Neural cell (in vitro differentiated cells): ENCODE measurements at regions not wholly inside any gene's neighbourhood (a gene's known extent, or its start where the extent isn't known, plus 50 kb on each side); places are given as distances from the start of the nearest gene placed in this dataset.

ENCODE experiments used
- EP300 ChIP-seq: fragments of 450-650 bp; conservative IDR thresholded peaks from 2 replicates; pipeline ENCODE4 v1.6.1; 2014; ENCODE audit warnings: antibody characterized with exemption, mild to moderate bottlenecking, moderate library complexity; ENCODE audit not compliant: poor library complexity, severe bottlenecking
- MXI1 ChIP-seq: fragments of 450-650 bp; conservative IDR thresholded peaks from 2 replicates; pipeline ENCODE4 v1.6.1; 2014; ENCODE audit warnings: antibody characterized with exemption, mild to moderate bottlenecking; ENCODE audit not compliant: poor library complexity, severe bottlenecking
- TF ChIP-seq, protein P1 (sequence below): IDR thresholded peaks from 2 replicates; pipeline ENCODE4 v1.6.1; 2012; ENCODE audit warnings: borderline replicate concordance
- TF ChIP-seq, protein P2 (sequence below): fragments of 450-650 bp; IDR thresholded peaks from 2 replicates; pipeline ENCODE4 v1.5.1; 2014; ENCODE audit warnings: antibody characterized with exemption, mild to moderate bottlenecking, moderate library complexity; ENCODE audit not compliant: poor library complexity, severe bottlenecking

DNA sequence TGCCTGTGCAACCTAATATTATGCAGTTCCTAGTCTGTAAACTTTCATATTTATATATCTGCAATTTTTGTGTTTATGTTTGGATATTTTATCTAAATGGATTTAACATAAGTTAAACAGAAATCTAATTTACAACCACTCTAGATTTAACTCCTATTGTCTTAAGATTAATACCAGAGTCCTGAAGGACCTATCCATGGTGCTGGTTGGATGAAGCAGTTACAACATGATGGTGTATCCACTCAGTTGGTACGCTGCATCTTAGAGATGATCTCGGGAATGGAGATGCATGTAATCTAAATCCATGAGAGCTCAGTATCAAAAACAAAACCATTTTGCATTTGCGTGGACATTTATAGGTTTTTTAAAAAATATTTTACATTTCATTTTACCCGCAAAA lies 745.9 kb upstream of the SLC8A1 start:
- TF ChIP-seq, protein P1, sequence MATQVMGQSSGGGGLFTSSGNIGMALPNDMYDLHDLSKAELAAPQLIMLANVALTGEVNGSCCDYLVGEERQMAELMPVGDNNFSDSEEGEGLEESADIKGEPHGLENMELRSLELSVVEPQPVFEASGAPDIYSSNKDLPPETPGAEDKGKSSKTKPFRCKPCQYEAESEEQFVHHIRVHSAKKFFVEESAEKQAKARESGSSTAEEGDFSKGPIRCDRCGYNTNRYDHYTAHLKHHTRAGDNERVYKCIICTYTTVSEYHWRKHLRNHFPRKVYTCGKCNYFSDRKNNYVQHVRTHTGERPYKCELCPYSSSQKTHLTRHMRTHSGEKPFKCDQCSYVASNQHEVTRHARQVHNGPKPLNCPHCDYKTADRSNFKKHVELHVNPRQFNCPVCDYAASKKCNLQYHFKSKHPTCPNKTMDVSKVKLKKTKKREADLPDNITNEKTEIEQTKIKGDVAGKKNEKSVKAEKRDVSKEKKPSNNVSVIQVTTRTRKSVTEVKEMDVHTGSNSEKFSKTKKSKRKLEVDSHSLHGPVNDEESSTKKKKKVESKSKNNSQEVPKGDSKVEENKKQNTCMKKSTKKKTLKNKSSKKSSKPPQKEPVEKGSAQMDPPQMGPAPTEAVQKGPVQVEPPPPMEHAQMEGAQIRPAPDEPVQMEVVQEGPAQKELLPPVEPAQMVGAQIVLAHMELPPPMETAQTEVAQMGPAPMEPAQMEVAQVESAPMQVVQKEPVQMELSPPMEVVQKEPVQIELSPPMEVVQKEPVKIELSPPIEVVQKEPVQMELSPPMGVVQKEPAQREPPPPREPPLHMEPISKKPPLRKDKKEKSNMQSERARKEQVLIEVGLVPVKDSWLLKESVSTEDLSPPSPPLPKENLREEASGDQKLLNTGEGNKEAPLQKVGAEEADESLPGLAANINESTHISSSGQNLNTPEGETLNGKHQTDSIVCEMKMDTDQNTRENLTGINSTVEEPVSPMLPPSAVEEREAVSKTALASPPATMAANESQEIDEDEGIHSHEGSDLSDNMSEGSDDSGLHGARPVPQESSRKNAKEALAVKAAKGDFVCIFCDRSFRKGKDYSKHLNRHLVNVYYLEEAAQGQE: no peak
- TF ChIP-seq, protein P2, sequence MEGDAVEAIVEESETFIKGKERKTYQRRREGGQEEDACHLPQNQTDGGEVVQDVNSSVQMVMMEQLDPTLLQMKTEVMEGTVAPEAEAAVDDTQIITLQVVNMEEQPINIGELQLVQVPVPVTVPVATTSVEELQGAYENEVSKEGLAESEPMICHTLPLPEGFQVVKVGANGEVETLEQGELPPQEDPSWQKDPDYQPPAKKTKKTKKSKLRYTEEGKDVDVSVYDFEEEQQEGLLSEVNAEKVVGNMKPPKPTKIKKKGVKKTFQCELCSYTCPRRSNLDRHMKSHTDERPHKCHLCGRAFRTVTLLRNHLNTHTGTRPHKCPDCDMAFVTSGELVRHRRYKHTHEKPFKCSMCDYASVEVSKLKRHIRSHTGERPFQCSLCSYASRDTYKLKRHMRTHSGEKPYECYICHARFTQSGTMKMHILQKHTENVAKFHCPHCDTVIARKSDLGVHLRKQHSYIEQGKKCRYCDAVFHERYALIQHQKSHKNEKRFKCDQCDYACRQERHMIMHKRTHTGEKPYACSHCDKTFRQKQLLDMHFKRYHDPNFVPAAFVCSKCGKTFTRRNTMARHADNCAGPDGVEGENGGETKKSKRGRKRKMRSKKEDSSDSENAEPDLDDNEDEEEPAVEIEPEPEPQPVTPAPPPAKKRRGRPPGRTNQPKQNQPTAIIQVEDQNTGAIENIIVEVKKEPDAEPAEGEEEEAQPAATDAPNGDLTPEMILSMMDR: no peak
- TF ChIP-seq MXI1 (no peak), EP300 (no peak)
